ENCODE measurements at regions not wholly inside any gene's neighbourhood (a gene's known extent, or its start where the extent isn't known, plus 50 kb on each side); places are given as distances from the start of the nearest gene placed in this dataset.

GRCh38 chr21:36647279-36648093, 51.4 kb upstream of the SIM2 start:
- H3K27me3 ChIP-seq (ENCODE audit: insufficient read depth, poor library complexity, severe bottlenecking) = no peaks in the 10 kb centered on the region
- no peak overlapping the region for H3K27ac ChIP-seq (replicated peaks)
- no peak for DNase-seq (ENCODE audit: low read depth in 1 of 2, low spot score in 1 of 2)
- no peak for TF ChIP-seq GABPA (IDR thresholded peaks at IDR 0.05; ENCODE audit: low read depth)
- TF ChIP-seq CTCF (IDR thresholded peaks at IDR 0.05; ENCODE audit: insufficient read depth, low read length) = no peak
- no peak for TF ChIP-seq SPI1 (IDR thresholded peaks at IDR 0.05; ENCODE audit: borderline replicate concordance, low read depth)
- TF ChIP-seq POLR2AphosphoS5 (IDR thresholded peaks at IDR 0.05; ENCODE audit: low read depth) = no peak
- TF ChIP-seq REST (IDR thresholded peaks at IDR 0.05; ENCODE audit: insufficient replicate concordance, low read depth) = no peak
- no peak overlapping the region for H3K4me3 ChIP-seq (replicated peaks; ENCODE audit: insufficient read depth, low read length)
